ENCODE measurements at regions not wholly inside any gene's neighbourhood (a gene's known extent, or its start where the extent isn't known, plus 50 kb on each side); places are given as distances from the start of the nearest gene placed in this dataset.

DNA sequence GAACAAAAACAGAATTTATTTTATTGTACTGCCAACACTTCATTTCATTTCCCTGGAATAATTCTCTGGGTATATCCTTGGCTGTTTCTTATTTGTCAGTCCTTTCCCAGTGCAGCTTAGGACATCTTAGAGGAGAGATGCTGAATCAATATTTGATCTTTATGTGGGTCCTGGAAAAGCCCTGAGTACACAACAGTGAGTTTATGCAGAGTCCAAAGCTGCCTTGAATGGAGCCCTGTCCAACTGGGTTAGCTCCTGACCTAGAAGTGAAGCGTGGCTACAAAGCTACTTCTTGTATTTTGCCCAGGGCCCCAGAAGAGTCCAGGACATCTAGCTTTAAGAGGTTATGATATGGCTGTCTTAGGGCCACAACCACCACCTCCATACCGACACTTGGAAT lies 378.0 kb upstream of the FAT3 start:
- Histone ChIP-seq H3K4me3 (ENCODE audit: severe bottlenecking) (no peak overlapping the region), H3K27me3 (ENCODE audit: insufficient read depth, poor library complexity, severe bottlenecking) (no peaks in the 10 kb centered on the region), H3K36me3 (ENCODE audit: low read depth) (no peaks in the 10 kb centered on the region), H3K9me3 (ENCODE audit: severe bottlenecking) (no peaks in the 10 kb centered on the region), H3K4me1 (ENCODE audit: insufficient read depth, poor library complexity, severe bottlenecking) (no peaks in the 10 kb centered on the region), H3K27ac (ENCODE audit: poor library complexity, severe bottlenecking) (no peak overlapping the region)
- DNase-seq (ENCODE audit: low spot score) (no peak), ATAC-seq (ENCODE audit: low read depth) (no peak)
- TF ChIP-seq, protein P1, sequence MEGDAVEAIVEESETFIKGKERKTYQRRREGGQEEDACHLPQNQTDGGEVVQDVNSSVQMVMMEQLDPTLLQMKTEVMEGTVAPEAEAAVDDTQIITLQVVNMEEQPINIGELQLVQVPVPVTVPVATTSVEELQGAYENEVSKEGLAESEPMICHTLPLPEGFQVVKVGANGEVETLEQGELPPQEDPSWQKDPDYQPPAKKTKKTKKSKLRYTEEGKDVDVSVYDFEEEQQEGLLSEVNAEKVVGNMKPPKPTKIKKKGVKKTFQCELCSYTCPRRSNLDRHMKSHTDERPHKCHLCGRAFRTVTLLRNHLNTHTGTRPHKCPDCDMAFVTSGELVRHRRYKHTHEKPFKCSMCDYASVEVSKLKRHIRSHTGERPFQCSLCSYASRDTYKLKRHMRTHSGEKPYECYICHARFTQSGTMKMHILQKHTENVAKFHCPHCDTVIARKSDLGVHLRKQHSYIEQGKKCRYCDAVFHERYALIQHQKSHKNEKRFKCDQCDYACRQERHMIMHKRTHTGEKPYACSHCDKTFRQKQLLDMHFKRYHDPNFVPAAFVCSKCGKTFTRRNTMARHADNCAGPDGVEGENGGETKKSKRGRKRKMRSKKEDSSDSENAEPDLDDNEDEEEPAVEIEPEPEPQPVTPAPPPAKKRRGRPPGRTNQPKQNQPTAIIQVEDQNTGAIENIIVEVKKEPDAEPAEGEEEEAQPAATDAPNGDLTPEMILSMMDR (IDR thresholded peaks at IDR 0.05; ENCODE audit: poor library complexity, severe bottlenecking), result no peak

DNA sequence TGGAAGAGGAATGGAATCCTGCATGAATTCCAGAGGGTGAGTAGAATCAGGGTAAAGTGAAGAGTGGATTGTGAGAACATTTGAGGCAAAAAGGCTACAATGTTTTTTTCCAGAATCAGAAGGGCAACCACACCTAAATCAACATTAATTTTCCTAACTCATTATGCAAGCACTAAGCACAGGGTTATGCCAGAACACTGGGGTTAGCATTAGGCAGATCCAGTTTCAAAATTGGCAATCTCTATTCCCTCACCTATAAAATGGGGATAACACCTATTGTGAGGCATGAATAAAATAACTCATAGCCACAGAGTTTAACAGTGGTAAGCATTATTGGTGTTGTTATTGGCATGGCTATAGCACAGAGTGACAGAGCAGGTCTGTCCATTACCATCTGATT lies 378.6 kb upstream of the FAT3 start:
- Histone ChIP-seq H3K27me3 (ENCODE audit: insufficient read depth, poor library complexity, severe bottlenecking) (no peaks in the 10 kb centered on the region), H3K9me3 (ENCODE audit: severe bottlenecking) (no peaks in the 10 kb centered on the region), H3K4me1 (ENCODE audit: insufficient read depth, poor library complexity, severe bottlenecking) (no peaks in the 10 kb centered on the region), H3K4me3 (ENCODE audit: severe bottlenecking) (no peak overlapping the region), H3K36me3 (ENCODE audit: low read depth) (no peaks in the 10 kb centered on the region), H3K27ac (ENCODE audit: poor library complexity, severe bottlenecking) (no peak overlapping the region)
- TF ChIP-seq, protein P1 (IDR thresholded peaks at IDR 0.05; ENCODE audit: poor library complexity, severe bottlenecking), result no peak
- ATAC-seq (ENCODE audit: low read depth) (no peak), DNase-seq (ENCODE audit: low spot score) (no peak)

DNA sequence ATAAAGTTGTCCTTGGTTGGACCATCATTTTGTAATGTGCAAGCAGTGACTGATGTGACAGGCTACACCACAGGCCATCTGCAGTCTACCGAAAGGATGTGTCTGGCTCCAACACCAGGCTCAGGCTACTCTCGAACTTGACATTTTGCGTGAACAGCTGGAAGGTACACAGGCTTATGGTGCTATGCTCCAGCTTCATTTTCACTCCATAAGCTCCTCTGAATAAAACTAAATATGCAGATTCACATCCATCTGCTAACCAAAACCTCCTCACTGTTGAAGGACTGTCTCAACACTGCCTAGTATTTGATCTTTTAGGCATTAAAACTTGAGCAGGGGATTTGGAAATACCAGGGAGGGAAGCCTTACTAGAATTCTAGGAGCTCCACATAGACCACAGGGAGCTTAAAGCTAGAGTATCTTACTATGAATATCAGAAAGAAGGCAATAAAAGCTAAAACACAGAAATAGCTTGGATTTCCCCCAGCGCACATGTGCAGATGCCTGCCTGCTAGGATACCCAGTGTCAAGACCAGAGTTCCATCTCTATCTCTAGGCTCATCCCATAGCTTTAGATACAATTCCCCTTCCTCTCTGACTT lies 383.9 kb upstream of the FAT3 start:
- Histone ChIP-seq H3K27ac (ENCODE audit: poor library complexity, severe bottlenecking) (no peak overlapping the region), H3K4me1 (ENCODE audit: insufficient read depth, poor library complexity, severe bottlenecking) (no peaks in the 10 kb centered on the region), H3K27me3 (ENCODE audit: insufficient read depth, poor library complexity, severe bottlenecking) (no peaks in the 10 kb centered on the region), H3K4me3 (ENCODE audit: severe bottlenecking) (no peak overlapping the region), H3K9me3 (ENCODE audit: severe bottlenecking) (no peaks in the 10 kb centered on the region), H3K36me3 (ENCODE audit: low read depth) (no peaks in the 10 kb centered on the region)
- DNase-seq (ENCODE audit: low spot score) (no peak), ATAC-seq (ENCODE audit: low read depth) (no peak)
- TF ChIP-seq, protein P1 (IDR thresholded peaks at IDR 0.05; ENCODE audit: poor library complexity, severe bottlenecking), result no peak

DNA sequence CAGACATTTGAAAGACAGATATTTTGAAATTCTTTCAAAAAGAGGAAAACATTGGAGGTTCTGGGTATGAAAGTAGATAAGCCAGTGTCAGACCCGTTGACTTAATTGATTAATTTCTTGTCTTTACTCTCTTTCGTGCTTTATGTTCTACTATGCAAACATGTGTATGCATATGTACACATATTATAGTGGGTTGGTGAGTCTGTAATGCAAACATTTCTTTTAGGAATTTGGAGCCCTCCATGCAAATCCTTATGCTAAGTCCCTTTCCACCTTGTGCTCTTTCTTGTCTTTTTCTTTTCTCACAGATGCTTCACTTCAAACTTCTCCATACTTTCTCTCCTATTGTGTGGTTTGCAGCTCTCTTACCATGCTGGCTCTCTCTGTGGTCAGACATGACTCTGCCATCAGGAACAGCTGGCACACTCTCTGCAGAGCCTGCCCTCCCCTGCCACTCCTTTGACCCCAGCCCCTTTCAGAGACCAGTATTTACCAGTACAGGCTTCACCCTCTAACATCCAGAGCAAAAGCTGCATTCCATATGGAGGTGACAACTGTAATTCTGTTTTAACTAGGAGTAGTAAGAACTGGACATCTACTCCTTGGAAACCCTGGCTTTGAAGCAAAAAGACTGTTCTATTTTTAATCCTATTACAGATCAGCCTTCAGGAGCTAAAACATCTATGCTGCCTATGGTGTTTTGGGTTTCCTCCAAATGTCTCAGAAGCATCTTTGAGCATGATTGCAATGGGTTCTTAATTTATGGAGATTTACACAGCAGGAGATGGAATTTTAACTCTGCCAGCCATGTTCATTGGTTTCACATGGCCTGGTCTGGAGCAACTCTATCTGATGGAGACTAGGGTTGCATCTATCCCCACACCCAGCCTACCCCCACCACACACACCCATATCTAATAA lies 386.9 kb upstream of the FAT3 start:
- H3K9me3 ChIP-seq (ENCODE audit: severe bottlenecking), result no peaks in the 10 kb centered on the region
- H3K36me3 ChIP-seq (ENCODE audit: low read depth), result no peaks in the 10 kb centered on the region
- H3K4me1 ChIP-seq (ENCODE audit: insufficient read depth, poor library complexity, severe bottlenecking), result no peaks in the 10 kb centered on the region
- ATAC-seq (ENCODE audit: low read depth), result no peak
- no peaks in the 10 kb centered on the region for H3K27me3 ChIP-seq (ENCODE audit: insufficient read depth, poor library complexity, severe bottlenecking)
- no peak for DNase-seq (ENCODE audit: low spot score)
- H3K4me3 ChIP-seq (ENCODE audit: severe bottlenecking), result no peak overlapping the region
- H3K27ac ChIP-seq (ENCODE audit: poor library complexity, severe bottlenecking), result no peak overlapping the region
- TF ChIP-seq, protein P1 (IDR thresholded peaks at IDR 0.05; ENCODE audit: poor library complexity, severe bottlenecking), result no peak
